ENCODE measurements at regions not wholly inside any gene's neighbourhood (a gene's known extent, or its start where the extent isn't known, plus 50 kb on each side); places are given as distances from the start of the nearest gene placed in this dataset.

DNA sequence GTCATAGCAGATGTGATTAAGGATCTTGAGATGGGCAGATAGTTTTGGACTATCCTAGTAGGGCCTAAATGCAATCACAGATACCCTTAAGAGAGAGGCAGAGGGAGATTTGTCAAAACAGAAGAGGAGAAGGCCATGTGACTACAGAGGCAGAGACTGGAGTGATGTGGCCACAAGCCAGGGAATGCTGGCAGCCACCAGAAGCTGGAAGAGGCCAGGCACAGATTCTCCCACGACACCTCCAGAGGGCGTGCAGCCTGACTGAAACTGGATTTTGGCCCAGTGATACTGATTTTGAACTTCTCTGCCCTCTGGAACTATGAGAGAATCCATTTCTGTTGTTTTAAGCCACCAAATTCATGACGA lies 52.1 kb upstream of the EPS8L3 start:
- TF ChIP-seq, protein P1, sequence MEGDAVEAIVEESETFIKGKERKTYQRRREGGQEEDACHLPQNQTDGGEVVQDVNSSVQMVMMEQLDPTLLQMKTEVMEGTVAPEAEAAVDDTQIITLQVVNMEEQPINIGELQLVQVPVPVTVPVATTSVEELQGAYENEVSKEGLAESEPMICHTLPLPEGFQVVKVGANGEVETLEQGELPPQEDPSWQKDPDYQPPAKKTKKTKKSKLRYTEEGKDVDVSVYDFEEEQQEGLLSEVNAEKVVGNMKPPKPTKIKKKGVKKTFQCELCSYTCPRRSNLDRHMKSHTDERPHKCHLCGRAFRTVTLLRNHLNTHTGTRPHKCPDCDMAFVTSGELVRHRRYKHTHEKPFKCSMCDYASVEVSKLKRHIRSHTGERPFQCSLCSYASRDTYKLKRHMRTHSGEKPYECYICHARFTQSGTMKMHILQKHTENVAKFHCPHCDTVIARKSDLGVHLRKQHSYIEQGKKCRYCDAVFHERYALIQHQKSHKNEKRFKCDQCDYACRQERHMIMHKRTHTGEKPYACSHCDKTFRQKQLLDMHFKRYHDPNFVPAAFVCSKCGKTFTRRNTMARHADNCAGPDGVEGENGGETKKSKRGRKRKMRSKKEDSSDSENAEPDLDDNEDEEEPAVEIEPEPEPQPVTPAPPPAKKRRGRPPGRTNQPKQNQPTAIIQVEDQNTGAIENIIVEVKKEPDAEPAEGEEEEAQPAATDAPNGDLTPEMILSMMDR (IDR thresholded peaks at IDR 0.05): no peak
- no peak for TF ChIP-seq EZH2 (IDR thresholded peaks at IDR 0.05)
- TF ChIP-seq EZH2phosphoT487 (IDR thresholded peaks at IDR 0.05): no peak
